ENCODE measurements at regions not wholly inside any gene's neighbourhood (a gene's known extent, or its start where the extent isn't known, plus 50 kb on each side); places are given as distances from the start of the nearest gene placed in this dataset.

DNA sequence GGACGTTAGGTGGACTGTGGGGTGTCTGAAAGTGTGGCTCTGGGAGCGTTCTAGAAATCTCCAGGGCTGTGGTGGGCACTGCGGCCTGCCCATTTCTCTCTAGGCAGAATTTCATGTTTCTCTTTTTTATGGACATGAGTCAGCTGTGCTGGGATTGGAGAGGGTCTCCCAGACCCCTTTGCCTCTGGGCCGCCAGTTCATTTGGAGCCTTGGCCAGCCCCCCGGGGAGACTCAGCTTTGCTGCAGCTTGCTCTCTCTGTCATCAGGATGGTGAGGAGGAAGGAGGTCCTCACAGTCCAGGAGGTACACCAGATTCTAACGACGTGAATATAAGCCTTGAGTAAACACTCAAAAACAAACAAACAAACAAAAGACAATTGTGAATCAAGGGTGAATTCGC is 149.6 kb upstream of the RGMA start:
- TF ChIP-seq, protein P1, sequence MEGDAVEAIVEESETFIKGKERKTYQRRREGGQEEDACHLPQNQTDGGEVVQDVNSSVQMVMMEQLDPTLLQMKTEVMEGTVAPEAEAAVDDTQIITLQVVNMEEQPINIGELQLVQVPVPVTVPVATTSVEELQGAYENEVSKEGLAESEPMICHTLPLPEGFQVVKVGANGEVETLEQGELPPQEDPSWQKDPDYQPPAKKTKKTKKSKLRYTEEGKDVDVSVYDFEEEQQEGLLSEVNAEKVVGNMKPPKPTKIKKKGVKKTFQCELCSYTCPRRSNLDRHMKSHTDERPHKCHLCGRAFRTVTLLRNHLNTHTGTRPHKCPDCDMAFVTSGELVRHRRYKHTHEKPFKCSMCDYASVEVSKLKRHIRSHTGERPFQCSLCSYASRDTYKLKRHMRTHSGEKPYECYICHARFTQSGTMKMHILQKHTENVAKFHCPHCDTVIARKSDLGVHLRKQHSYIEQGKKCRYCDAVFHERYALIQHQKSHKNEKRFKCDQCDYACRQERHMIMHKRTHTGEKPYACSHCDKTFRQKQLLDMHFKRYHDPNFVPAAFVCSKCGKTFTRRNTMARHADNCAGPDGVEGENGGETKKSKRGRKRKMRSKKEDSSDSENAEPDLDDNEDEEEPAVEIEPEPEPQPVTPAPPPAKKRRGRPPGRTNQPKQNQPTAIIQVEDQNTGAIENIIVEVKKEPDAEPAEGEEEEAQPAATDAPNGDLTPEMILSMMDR (IDR thresholded peaks at IDR 0.05; ENCODE audit: insufficient read depth, low read depth, low read length): no peak
- TF ChIP-seq EZH2 (IDR thresholded peaks at IDR 0.05; ENCODE audit: insufficient read depth, low read length): no peak
- FAIRE-seq (no peak), DNase-seq (ENCODE audit: low read depth) (no peak)
- H3K9me3 ChIP-seq (ENCODE audit: insufficient read depth, low read depth, low read length): no peaks in the 10 kb centered on the region
- no peak overlapping the region for H3K4me3 ChIP-seq (ENCODE audit: insufficient read depth, low read depth, low read length)
- Mint-ChIP-seq H3K4me3 (ENCODE audit: unreplicated experiment) (no peak overlapping the region), H3K4me1 (ENCODE audit: low read depth, unreplicated experiment) (no peaks in the 10 kb centered on the region), H3K9me3 (ENCODE audit: unreplicated experiment) (peaks cover 4% of the 10 kb centered on the region), H3K36me3 (ENCODE audit: low read depth, unreplicated experiment) (no peaks in the 10 kb centered on the region), H3K27ac (ENCODE audit: unreplicated experiment) (no peak overlapping the region), H3K27me3 (ENCODE audit: low read depth, unreplicated experiment) (peaks cover 24% of the 10 kb centered on the region)
- no peaks in the 10 kb centered on the region for H3K4me1 ChIP-seq (ENCODE audit: insufficient read depth, low read length)
- H3K36me3 ChIP-seq (ENCODE audit: insufficient read depth, low read length): no peaks in the 10 kb centered on the region
- no peaks in the 10 kb centered on the region for H3K79me2 ChIP-seq (ENCODE audit: insufficient read depth, low read length)
- H2AFZ ChIP-seq (ENCODE audit: low read depth, low read length): no peak overlapping the region
- no peak overlapping the region for H3K9ac ChIP-seq (ENCODE audit: low read length)
- H3K4me2 ChIP-seq (ENCODE audit: low read length): no peak overlapping the region
- H3K27ac ChIP-seq (ENCODE audit: low read depth, low read length): no peak overlapping the region
- no peaks in the 10 kb centered on the region for H3K27me3 ChIP-seq (ENCODE audit: insufficient read depth, low read length)
- H4K20me1 ChIP-seq (ENCODE audit: insufficient read depth, low read length): no peaks in the 10 kb centered on the region

DNA sequence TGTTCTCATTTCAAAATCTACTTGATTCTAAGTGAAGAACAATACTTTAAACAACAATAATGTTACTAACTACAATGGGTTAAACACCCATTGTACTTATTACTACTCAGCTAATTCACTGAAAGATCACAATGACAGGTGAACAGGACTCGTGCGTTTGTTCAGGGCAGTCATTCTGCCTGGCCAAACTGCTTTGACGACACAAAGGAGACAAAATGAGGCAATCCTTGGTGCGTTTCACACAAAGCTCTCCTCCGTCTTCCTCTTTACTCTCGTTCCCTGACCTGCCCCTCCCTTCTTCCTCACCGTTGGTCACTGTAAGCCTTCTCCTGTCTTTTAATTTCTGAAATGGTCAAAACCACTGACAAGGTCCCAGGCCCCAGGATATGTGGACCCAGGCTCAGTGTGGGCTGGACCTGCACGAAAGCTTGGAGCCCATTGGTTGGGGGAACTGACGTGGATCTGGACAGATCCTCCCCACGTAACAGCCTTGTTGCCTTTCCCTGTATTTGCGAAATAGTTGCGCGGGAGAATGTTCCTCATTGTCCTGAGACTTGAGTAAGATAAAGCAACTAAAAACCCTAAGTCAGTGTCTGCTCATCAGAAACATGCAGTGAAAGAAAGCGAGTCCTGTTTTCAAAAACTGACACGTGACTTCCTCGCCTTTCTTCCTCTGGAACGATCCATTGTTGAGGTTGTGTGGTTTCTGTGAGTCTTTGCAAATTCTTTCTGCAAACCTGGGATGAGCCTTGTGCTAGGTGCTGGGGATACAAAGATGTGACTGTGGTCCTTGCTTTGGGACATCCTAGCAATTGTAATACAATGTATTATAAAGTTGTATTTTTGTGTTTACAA is 147.1 kb upstream of the RGMA start:
- DNase-seq (ENCODE audit: low read depth) (no peak), FAIRE-seq (no peak)
- Mint-ChIP-seq H3K4me1 (ENCODE audit: low read depth, unreplicated experiment) (peaks cover 9% of the 10 kb centered on the region), H3K36me3 (ENCODE audit: low read depth, unreplicated experiment) (no peaks in the 10 kb centered on the region), H3K27ac (ENCODE audit: unreplicated experiment) (no peak overlapping the region), H3K27me3 (ENCODE audit: low read depth, unreplicated experiment) (peaks cover 24% of the 10 kb centered on the region), H3K9me3 (ENCODE audit: unreplicated experiment) (peaks cover 4% of the 10 kb centered on the region), H3K4me3 (ENCODE audit: unreplicated experiment) (no peak overlapping the region)
- Histone ChIP-seq H3K36me3 (ENCODE audit: insufficient read depth, low read length) (no peaks in the 10 kb centered on the region), H3K4me1 (ENCODE audit: insufficient read depth, low read length) (no peaks in the 10 kb centered on the region), H3K4me2 (ENCODE audit: low read length) (no peak overlapping the region), H3K9me3 (ENCODE audit: insufficient read depth, low read depth, low read length) (no peaks in the 10 kb centered on the region), H4K20me1 (ENCODE audit: insufficient read depth, low read length) (no peaks in the 10 kb centered on the region), H3K27ac (ENCODE audit: low read depth, low read length) (no peak overlapping the region), H2AFZ (ENCODE audit: low read depth, low read length) (no peak overlapping the region), H3K9ac (ENCODE audit: low read length) (no peak overlapping the region), H3K79me2 (ENCODE audit: insufficient read depth, low read length) (no peaks in the 10 kb centered on the region), H3K27me3 (ENCODE audit: insufficient read depth, low read length) (no peaks in the 10 kb centered on the region), H3K4me3 (ENCODE audit: insufficient read depth, low read depth, low read length) (no peak overlapping the region)
- no peak for TF ChIP-seq EZH2 (IDR thresholded peaks at IDR 0.05; ENCODE audit: insufficient read depth, low read length)
- TF ChIP-seq, protein P1 (IDR thresholded peaks at IDR 0.05; ENCODE audit: insufficient read depth, low read depth, low read length): no peak

DNA sequence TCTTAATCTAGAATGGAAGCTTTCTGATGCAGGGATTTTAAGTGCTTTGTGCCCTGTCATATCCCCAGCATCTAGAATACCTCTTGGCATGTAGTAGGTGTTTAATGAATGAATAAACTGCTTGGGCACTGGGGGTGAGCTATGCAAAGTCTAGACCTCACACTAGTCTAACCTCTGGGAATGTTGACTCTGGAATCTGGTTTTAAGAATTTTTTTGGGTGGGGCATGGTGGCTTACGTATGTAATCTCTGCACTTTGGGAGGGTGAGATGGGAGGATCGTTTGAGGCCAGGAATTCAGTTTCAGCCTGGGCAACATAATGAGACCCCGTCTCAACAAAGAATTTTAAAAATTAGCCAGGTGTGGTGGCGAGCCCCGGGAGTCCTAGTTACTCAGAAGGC is 146.3 kb upstream of the RGMA start:
- Histone ChIP-seq H3K27me3 (ENCODE audit: insufficient read depth, low read length) (no peaks in the 10 kb centered on the region), H3K4me2 (ENCODE audit: low read length) (no peak overlapping the region), H3K4me1 (ENCODE audit: insufficient read depth, low read length) (no peaks in the 10 kb centered on the region), H3K27ac (ENCODE audit: low read depth, low read length) (no peak overlapping the region), H3K79me2 (ENCODE audit: insufficient read depth, low read length) (no peaks in the 10 kb centered on the region), H3K4me3 (ENCODE audit: insufficient read depth, low read depth, low read length) (no peak overlapping the region), H3K36me3 (ENCODE audit: insufficient read depth, low read length) (no peaks in the 10 kb centered on the region), H3K9me3 (ENCODE audit: insufficient read depth, low read depth, low read length) (no peaks in the 10 kb centered on the region), H3K9ac (ENCODE audit: low read length) (no peak overlapping the region), H4K20me1 (ENCODE audit: insufficient read depth, low read length) (no peaks in the 10 kb centered on the region), H2AFZ (ENCODE audit: low read depth, low read length) (no peak overlapping the region)
- peaks cover 18% of the 10 kb centered on the region for H3K27me3 Mint-ChIP-seq (ENCODE audit: low read depth, unreplicated experiment)
- H3K4me3 Mint-ChIP-seq (ENCODE audit: unreplicated experiment): no peak overlapping the region
- H3K36me3 Mint-ChIP-seq (ENCODE audit: low read depth, unreplicated experiment): no peaks in the 10 kb centered on the region
- DNase-seq (ENCODE audit: low read depth) (no peak), FAIRE-seq (no peak)
- H3K9me3 Mint-ChIP-seq (ENCODE audit: unreplicated experiment): peaks cover 4% of the 10 kb centered on the region
- peaks cover 11% of the 10 kb centered on the region for H3K4me1 Mint-ChIP-seq (ENCODE audit: low read depth, unreplicated experiment)
- TF ChIP-seq, protein P1 (IDR thresholded peaks at IDR 0.05; ENCODE audit: insufficient read depth, low read depth, low read length): no peak
- no peak for TF ChIP-seq EZH2 (IDR thresholded peaks at IDR 0.05; ENCODE audit: insufficient read depth, low read length)
- H3K27ac Mint-ChIP-seq (ENCODE audit: unreplicated experiment): no peak overlapping the region
